ENCODE measurements at regions not wholly inside any gene's neighbourhood (a gene's known extent, or its start where the extent isn't known, plus 50 kb on each side); places are given as distances from the start of the nearest gene placed in this dataset.

- TF ChIP-seq POLR2A (IDR thresholded peaks at IDR 0.05), result no peak
- TF ChIP-seq CTCF (IDR thresholded peaks at IDR 0.05), result no peak
These were observed 258.2 kb downstream of the PPP1R2C start for GRCh38 chrX:42519666-42520231.

Measured in heart left ventricle (tissue), 13 donors.